ENCODE measurements at regions not wholly inside any gene's neighbourhood (a gene's known extent, or its start where the extent isn't known, plus 50 kb on each side); places are given as distances from the start of the nearest gene placed in this dataset.

DNA sequence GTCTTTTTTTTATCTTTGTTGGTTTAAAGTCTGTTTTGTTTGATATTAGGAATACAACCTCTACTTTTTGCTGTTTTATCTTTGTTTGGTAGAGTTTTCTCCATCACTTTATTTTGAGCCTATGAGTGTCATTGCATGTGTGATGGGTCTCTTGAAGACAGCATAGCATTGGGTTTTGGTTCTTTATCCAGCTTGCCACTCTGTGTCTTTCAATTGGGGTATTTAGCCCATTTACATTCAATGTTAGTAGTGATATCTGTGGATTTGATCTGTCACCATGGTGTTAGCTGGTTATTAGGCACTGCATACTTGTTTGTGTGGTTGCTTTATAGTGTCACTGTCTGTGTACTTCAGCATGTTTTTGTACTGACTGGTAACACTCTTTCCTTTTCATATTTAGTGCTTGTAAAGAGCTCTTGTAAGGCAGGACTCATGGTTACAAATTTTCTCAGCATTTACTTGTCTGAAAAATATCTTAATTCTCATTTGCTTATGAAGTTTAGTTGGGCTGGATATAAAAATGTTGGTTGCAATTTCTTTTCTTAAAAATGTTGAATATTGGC, 845.5 kb downstream of the TLE4 start:
- TF ChIP-seq, protein P1, sequence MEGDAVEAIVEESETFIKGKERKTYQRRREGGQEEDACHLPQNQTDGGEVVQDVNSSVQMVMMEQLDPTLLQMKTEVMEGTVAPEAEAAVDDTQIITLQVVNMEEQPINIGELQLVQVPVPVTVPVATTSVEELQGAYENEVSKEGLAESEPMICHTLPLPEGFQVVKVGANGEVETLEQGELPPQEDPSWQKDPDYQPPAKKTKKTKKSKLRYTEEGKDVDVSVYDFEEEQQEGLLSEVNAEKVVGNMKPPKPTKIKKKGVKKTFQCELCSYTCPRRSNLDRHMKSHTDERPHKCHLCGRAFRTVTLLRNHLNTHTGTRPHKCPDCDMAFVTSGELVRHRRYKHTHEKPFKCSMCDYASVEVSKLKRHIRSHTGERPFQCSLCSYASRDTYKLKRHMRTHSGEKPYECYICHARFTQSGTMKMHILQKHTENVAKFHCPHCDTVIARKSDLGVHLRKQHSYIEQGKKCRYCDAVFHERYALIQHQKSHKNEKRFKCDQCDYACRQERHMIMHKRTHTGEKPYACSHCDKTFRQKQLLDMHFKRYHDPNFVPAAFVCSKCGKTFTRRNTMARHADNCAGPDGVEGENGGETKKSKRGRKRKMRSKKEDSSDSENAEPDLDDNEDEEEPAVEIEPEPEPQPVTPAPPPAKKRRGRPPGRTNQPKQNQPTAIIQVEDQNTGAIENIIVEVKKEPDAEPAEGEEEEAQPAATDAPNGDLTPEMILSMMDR (IDR thresholded peaks at IDR 0.05) = no peak
- no peak for TF ChIP-seq EP300 (IDR thresholded peaks at IDR 0.05)

DNA sequence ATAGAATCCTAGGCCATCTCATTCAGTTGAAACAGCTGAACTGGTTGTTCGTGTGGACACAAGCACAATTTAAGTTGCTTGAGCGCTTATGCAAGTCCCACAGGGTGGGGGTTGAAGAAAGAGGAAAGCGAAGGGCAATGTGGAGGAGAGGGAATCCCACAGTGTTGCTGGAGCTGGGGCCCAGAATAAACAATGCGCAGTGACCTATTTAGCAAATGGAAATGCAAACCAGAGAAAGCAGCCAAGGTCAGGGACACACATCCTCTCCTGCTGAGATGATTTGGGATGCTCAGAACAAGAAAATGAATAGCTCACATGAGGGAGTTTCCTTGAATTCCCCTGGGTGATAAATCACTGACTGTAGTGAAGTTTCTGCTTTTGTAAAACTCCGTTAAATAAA, 838.3 kb downstream of the TLE4 start:
- 20 to 33% methylated on average over 5 of the region's 5 CpGs for WGBS, 2 donors (ENCODE audit: low coverage in 1 of 2)
- ATAC-seq = no peak
- TF ChIP-seq POLR2A (IDR thresholded peaks at IDR 0.05) (no peak), EP300 (IDR thresholded peaks at IDR 0.05) (no peak), POLR2AphosphoS5 (IDR thresholded peaks at IDR 0.05) (no peak)
- TF ChIP-seq, protein P1 (IDR thresholded peaks at IDR 0.05) = no peak
- H3K27me3 ChIP-seq = no peaks in the 10 kb centered on the region
- no peak overlapping the region for H3K4me3 ChIP-seq
- H3K9me3 ChIP-seq = no peaks in the 10 kb centered on the region
- H3K4me1 ChIP-seq = peaks cover 0 to 6% (median 0%) of the 10 kb centered on the region in 3 donors
- H3K36me3 ChIP-seq = no peaks in the 10 kb centered on the region
- no peak overlapping the region for H3K27ac ChIP-seq

More for the DNA sequence above, 845.5 kb downstream of the TLE4 start:
- H3K9me3 ChIP-seq = peaks cover 0 to 22% (median 0%) of the 10 kb centered on the region in 3 donors
- H3K36me3 ChIP-seq = no peaks in the 10 kb centered on the region
- H3K27me3 ChIP-seq = no peaks in the 10 kb centered on the region
- no peak overlapping the region for H3K27ac ChIP-seq
- no peak for ATAC-seq
- no peak overlapping the region for H3K4me3 ChIP-seq
- H3K4me1 ChIP-seq = no peaks in the 10 kb centered on the region

DNA sequence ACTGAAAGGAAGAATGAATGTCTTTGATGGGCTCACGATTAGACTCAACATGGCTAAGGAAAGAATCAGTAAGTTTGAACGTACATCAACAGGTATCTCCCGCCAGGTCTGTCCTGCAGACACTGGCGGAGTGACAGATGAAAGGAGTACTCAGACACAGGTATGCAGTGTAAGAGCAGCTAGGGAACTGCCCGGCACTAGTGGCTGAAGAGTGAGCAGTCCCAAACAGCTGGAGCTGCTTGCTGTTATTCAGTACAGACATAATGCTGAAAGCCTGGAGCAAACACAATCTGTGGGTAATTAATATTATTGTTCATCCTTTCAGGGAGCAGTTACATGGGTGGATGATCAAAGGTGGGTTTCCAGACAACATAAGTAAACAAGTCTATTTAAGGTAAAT, 835.5 kb downstream of the TLE4 start:
- WGBS, 2 donors (ENCODE audit: low coverage in 1 of 2) = 98 to 100% methylated on average over 5 of the region's 5 CpGs
- Histone ChIP-seq H3K27me3 (no peaks in the 10 kb centered on the region), H3K9me3 (no peaks in the 10 kb centered on the region), H3K36me3 (no peaks in the 10 kb centered on the region), H3K27ac (no peak overlapping the region), H3K4me3 (no peak overlapping the region), H3K4me1 (peaks cover 0 to 6% (median 0%) of the 10 kb centered on the region in 3 donors)
- TF ChIP-seq POLR2AphosphoS5 (IDR thresholded peaks at IDR 0.05) = no peak
- TF ChIP-seq EP300 (IDR thresholded peaks at IDR 0.05) = no peak
- no peak for TF ChIP-seq POLR2A (IDR thresholded peaks at IDR 0.05)
- TF ChIP-seq, protein P1 (IDR thresholded peaks at IDR 0.05) = no peak
- no peak for ATAC-seq

DNA sequence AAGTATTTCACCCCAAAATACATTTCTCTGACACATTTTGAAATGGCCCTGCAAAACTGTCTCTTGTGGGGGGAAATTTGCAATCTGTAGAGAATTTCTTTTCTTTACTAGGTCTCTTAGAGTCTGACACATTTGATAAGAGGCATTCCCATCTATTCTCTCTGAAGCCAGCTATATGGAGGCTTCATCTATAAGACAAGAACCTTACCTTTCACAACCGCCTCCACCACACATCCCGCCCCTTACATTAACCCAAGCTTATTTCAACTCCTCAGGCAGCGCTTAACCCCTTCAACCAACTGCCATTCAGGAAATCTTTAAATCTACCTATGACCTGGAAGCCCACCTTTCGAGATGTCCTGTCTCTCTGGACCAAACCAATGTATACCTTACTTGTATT, 829.5 kb downstream of the TLE4 start:
- Histone ChIP-seq H3K4me3 (no peak overlapping the region), H3K36me3 (no peaks in the 10 kb centered on the region), H3K9me3 (no peaks in the 10 kb centered on the region), H3K27ac (no peak overlapping the region), H3K4me1 (no peaks in the 10 kb centered on the region), H3K27me3 (no peaks in the 10 kb centered on the region)
- TF ChIP-seq, protein P1 (IDR thresholded peaks at IDR 0.05) = no peak
- TF ChIP-seq POLR2A (IDR thresholded peaks at IDR 0.05) (no peak), POLR2AphosphoS5 (IDR thresholded peaks at IDR 0.05) (no peak), EP300 (IDR thresholded peaks at IDR 0.05) (no peak)
- ATAC-seq = no peak
- WGBS, 2 donors (ENCODE audit: low coverage in 1 of 2) = 92 to 93% methylated on average over 4 of the region's 4 CpGs

DNA sequence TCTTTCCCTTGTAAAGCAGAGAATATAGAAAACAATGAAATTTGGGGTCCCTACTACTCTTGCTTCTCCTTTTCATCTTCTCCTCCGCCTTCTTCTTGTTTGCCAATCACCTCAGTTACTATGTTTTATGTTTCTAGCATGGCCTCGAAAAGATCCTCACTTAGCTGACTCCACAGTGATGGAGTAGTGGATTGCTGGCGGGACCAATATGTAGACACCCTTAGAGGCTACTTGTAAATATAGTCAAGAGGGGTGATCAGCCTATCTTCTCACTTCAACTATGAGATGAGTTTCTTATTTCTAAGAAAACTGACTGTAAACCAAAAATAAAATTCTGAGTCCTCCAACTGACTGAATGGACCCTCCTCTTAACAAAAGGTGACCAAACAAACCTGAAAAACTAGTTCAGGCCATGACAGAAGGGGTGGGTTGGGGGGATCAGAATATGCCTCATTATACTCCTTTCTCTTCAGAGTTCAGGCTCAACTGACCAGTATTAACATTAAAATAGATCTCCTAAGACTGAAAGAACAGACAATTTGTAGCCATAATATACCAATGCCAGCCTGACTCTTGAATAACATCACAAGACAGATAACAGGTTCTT, 829.0 kb downstream of the TLE4 start:
- Histone ChIP-seq H3K27ac (no peak overlapping the region), H3K4me3 (no peak overlapping the region), H3K9me3 (no peaks in the 10 kb centered on the region), H3K27me3 (no peaks in the 10 kb centered on the region), H3K4me1 (no peaks in the 10 kb centered on the region), H3K36me3 (no peaks in the 10 kb centered on the region)
- WGBS, 2 donors (ENCODE audit: low coverage in 1 of 2) = 83 to 92% methylated on average over 1 to 3 of the region's 3 CpGs
- TF ChIP-seq, protein P1 (IDR thresholded peaks at IDR 0.05) = no peak
- TF ChIP-seq EP300 (IDR thresholded peaks at IDR 0.05) (no peak), POLR2AphosphoS5 (IDR thresholded peaks at IDR 0.05) (no peak), POLR2A (IDR thresholded peaks at IDR 0.05) (no peak)
- ATAC-seq = no peak
